Keratinocyte (primary cell): ENCODE measurements at regions not wholly inside any gene's neighbourhood (a gene's known extent, or its start where the extent isn't known, plus 50 kb on each side); places are given as distances from the start of the nearest gene placed in this dataset.

Experiments used
- DNase-seq: peaks from one replicate; pipeline ENCODE4 v3.0.0-alpha.2; 2011; ENCODE audit warnings: low read depth, missing footprints, low spot score
- FAIRE-seq: peaks from 2 replicates; lab custom pipeline; 2011; peaks lifted over from hg19 to GRCh38; lab: Jason Lieb, UNC
- H2AFZ ChIP-seq: 2 replicates; pipeline ENCODE4 v1.6.0; 2012; ENCODE audit warnings: low read length, control low read depth, inconsistent platforms; ENCODE audit not compliant: control insufficient read depth
- H3K27ac ChIP-seq: 2 replicates; pipeline ENCODE4 v1.5.1; 2011; ENCODE audit warnings: low read length; ENCODE audit not compliant: control insufficient read depth, insufficient read depth
- H3K27me3 ChIP-seq: 3 replicates; pipeline ENCODE4 v1.6.0; 2011; ENCODE audit warnings: low read length; ENCODE audit not compliant: control insufficient read depth, insufficient read depth; ENCODE audit errors: extremely low read depth
- H3K36me3 ChIP-seq, 2 experiments: 2 replicates in 1 of 2; 3 replicates in 1 of 2; pipeline ENCODE4 v1.5.1; 2011; ENCODE audit warnings: low read length in 2 of 2, mild to moderate bottlenecking in 1 of 2; ENCODE audit not compliant: control insufficient read depth in 2 of 2, insufficient read depth in 2 of 2; ENCODE audit errors: extremely low read depth in 1 of 2
- H3K4me1 ChIP-seq: 3 replicates; pipeline ENCODE4 v1.5.1; 2011; ENCODE audit warnings: low read length; ENCODE audit not compliant: control insufficient read depth, insufficient read depth; ENCODE audit errors: extremely low read depth
- H3K4me2 ChIP-seq: 3 replicates; pipeline ENCODE4 v1.6.0; 2011; ENCODE audit warnings: low read depth, low read length; ENCODE audit not compliant: control insufficient read depth, insufficient read depth; ENCODE audit errors: extremely low read depth
- H3K4me3 ChIP-seq, 3 experiments: fragments of 200-600 bp in 1 of 3; sonication (generic) in 1 of 3; 2 replicates in 2 of 3; 3 replicates in 1 of 3; pipeline ENCODE4 v1.5.1; 2011 to 2016; ENCODE audit warnings: low read length in 3 of 3, mild to moderate bottlenecking in 3 of 3, control low read depth in 2 of 3, inconsistent platforms in 1 of 3, low read depth in 1 of 3, mixed read lengths in 1 of 3, mixed run types in 1 of 3, moderate library complexity in 1 of 3; ENCODE audit not compliant: control insufficient read depth in 2 of 3, insufficient read depth in 2 of 3; ENCODE audit errors: extremely low read depth in 1 of 3
- H3K79me2 ChIP-seq: 2 replicates; pipeline ENCODE4 v1.6.0; 2012; ENCODE audit warnings: low read length; ENCODE audit not compliant: control insufficient read depth, insufficient read depth
- H3K9ac ChIP-seq: 3 replicates; pipeline ENCODE4 v1.6.0; 2011; ENCODE audit warnings: low read length; ENCODE audit not compliant: control insufficient read depth, insufficient read depth; ENCODE audit errors: extremely low read depth
- H3K9me1 ChIP-seq: 3 replicates; pipeline ENCODE4 v1.6.0; 2011; ENCODE audit warnings: low read length; ENCODE audit not compliant: control insufficient read depth, insufficient read depth; ENCODE audit errors: extremely low read depth
- H3K9me3 ChIP-seq: 2 replicates; pipeline ENCODE4 v1.5.1; 2012; ENCODE audit warnings: low read depth, low read length; ENCODE audit not compliant: control insufficient read depth
- H4K20me1 ChIP-seq: 3 replicates; pipeline ENCODE4 v1.6.0; 2011; ENCODE audit warnings: low read length; ENCODE audit not compliant: control insufficient read depth, insufficient read depth; ENCODE audit errors: extremely low read depth
- EZH2 ChIP-seq: IDR thresholded peaks from one replicate; pipeline ENCODE4 v1.6.1; 2012; ENCODE audit warnings: inconsistent platforms, mild to moderate bottlenecking, low read length, moderate library complexity
- dilution Hi-C: fragments of 300-500 bp; cut with MboI; formaldehyde crosslinking; loops from one replicate; pipeline ENCODE4 v1.7.0; 2020; ENCODE audit warnings: low sequenced_read_pairs; ENCODE audit not compliant: extremely low pct_ligation_motif_present
- TF ChIP-seq, protein P1 (sequence below), 3 experiments: IDR thresholded peaks in 1 of 3; conservative IDR thresholded peaks in 1 of 3; optimal IDR thresholded peaks in 1 of 3; 2 replicates in 2 of 3; 3 replicates in 1 of 3; pipeline versions ENCODE3 to v1.5.1; 2011; ENCODE audit warnings: low read length in 3 of 3, mild to moderate bottlenecking in 3 of 3, moderate library complexity in 2 of 3, control low read depth in 1 of 3, inconsistent platforms in 1 of 3; ENCODE audit not compliant: insufficient read depth in 2 of 3; ENCODE audit errors: extremely low read depth in 1 of 3

DNA sequence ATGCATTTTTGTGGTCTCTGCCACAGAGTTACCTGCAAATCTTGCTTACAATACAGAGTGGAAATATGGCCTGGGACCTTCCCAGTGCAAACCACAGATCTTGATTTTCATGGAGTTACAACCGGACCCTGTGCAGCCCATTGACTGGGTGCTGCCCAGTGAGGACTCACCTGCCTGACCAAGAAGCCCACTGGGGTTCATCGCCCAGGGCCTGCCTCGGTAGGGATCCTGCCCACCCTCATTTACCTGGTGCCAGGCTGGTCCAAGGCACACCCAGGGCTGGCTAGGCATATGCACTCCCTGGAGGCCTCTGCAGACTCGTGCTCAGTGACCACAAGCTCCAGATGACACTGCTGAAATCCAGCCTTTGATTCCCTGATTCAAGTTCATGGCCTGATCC is 572.7 kb downstream of the NPHP4 start:
- no peaks in the 10 kb centered on the region for H3K9me1 ChIP-seq
- peaks cover 9% of the 10 kb centered on the region for H3K27me3 ChIP-seq
- no peak for FAIRE-seq
- no peaks in the 10 kb centered on the region for H3K9me3 ChIP-seq
- H3K27ac ChIP-seq: no peak overlapping the region
- H3K4me2 ChIP-seq: no peak overlapping the region
- H3K4me3 ChIP-seq: no peak overlapping the region
- H2AFZ ChIP-seq: no peak overlapping the region
- TF ChIP-seq, protein P1, sequence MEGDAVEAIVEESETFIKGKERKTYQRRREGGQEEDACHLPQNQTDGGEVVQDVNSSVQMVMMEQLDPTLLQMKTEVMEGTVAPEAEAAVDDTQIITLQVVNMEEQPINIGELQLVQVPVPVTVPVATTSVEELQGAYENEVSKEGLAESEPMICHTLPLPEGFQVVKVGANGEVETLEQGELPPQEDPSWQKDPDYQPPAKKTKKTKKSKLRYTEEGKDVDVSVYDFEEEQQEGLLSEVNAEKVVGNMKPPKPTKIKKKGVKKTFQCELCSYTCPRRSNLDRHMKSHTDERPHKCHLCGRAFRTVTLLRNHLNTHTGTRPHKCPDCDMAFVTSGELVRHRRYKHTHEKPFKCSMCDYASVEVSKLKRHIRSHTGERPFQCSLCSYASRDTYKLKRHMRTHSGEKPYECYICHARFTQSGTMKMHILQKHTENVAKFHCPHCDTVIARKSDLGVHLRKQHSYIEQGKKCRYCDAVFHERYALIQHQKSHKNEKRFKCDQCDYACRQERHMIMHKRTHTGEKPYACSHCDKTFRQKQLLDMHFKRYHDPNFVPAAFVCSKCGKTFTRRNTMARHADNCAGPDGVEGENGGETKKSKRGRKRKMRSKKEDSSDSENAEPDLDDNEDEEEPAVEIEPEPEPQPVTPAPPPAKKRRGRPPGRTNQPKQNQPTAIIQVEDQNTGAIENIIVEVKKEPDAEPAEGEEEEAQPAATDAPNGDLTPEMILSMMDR (optimal IDR thresholded peaks at IDR 0.05 in 1 of 3, IDR thresholded peaks at IDR 0.05 in 1 of 3, conservative IDR thresholded peaks at IDR 0.05 in 1 of 3; ENCODE audit: extremely low read depth in 1 of 3, insufficient read depth in 2 of 3, low read length in 3 of 3): no peak
- TF ChIP-seq EZH2: no peak
- H3K36me3 ChIP-seq: no peaks in the 10 kb centered on the region
- H3K79me2 ChIP-seq: no peaks in the 10 kb centered on the region
- no peak for DNase-seq
- no peak overlapping the region for H3K9ac ChIP-seq
- H4K20me1 ChIP-seq: no peaks in the 10 kb centered on the region
- dilution Hi-C loops: no loop called here
- peaks cover 18% of the 10 kb centered on the region for H3K4me1 ChIP-seq

DNA sequence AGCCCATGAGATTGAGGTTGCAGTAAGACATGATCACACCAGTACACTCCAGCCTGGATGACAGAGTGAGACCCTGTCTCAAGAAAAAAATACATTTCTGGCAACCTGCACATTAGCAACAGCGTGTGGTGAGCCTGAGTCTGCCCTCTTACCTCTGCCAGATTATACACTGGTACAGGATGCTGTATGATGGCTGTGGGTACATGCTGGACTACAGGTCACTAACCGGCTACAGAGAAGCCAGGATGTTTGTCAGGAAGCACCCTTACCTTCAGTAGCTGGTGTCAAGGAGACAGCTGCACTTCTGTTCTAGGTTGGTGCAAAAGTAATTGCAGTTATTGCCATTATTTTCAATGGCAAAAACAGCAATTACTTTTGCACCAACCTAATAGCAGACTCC is 575.7 kb downstream of the NPHP4 start:
- Histone ChIP-seq H3K4me2 (no peak overlapping the region), H3K9me3 (no peaks in the 10 kb centered on the region), H3K36me3 (no peaks in the 10 kb centered on the region), H3K79me2 (no peaks in the 10 kb centered on the region), H3K9me1 (no peaks in the 10 kb centered on the region), H3K4me3 (no peak overlapping the region), H3K9ac (no peak overlapping the region), H3K27ac (no peak overlapping the region), H3K4me1 (no peaks in the 10 kb centered on the region), H3K27me3 (peaks cover 4% of the 10 kb centered on the region), H2AFZ (no peak overlapping the region), H4K20me1 (no peaks in the 10 kb centered on the region)
- TF ChIP-seq, protein P1 (optimal IDR thresholded peaks at IDR 0.05 in 1 of 3, IDR thresholded peaks at IDR 0.05 in 1 of 3, conservative IDR thresholded peaks at IDR 0.05 in 1 of 3; ENCODE audit: extremely low read depth in 1 of 3, insufficient read depth in 2 of 3, low read length in 3 of 3): no peak
- TF ChIP-seq EZH2: no peak
- dilution Hi-C loops: no loop called here
- FAIRE-seq (no peak), DNase-seq (no peak)
